Skeletal muscle tissue (tissue), 3 donors: ENCODE measurements at regions not wholly inside any gene's neighbourhood (a gene's known extent, or its start where the extent isn't known, plus 50 kb on each side); places are given as distances from the start of the nearest gene placed in this dataset.
"Not testable (repeated sequence)": the region's sequence is repeated elsewhere in the genome, so short reads cannot be mapped to it uniquely, and the experiment has no call there.

Experiments used
- H3K27ac ChIP-seq: one replicate; pipeline ENCODE4 v1.7.0; 2013; ENCODE audit warnings: mild to moderate bottlenecking, low read depth, low read length, inconsistent platforms
- H3K27me3 ChIP-seq, 3 donors: one replicate each; pipeline ENCODE4 v1.7.0; 2013; ENCODE audit warnings: low read length in 3 of 3; ENCODE audit not compliant: control insufficient read depth in 3 of 3, insufficient read depth in 3 of 3
- H3K36me3 ChIP-seq, 3 donors: one replicate each; pipeline ENCODE4 v1.7.0; 2013; ENCODE audit warnings: low read length in 3 of 3; ENCODE audit not compliant: control insufficient read depth in 3 of 3, insufficient read depth in 3 of 3
- H3K4me1 ChIP-seq, 3 donors: one replicate each; pipeline ENCODE4 v1.7.0; 2013; ENCODE audit warnings: low read length in 3 of 3, mild to moderate bottlenecking in 3 of 3; ENCODE audit not compliant: control insufficient read depth in 3 of 3, insufficient read depth in 3 of 3
- H3K4me3 ChIP-seq, 3 donors: one replicate each; pipeline ENCODE4 v1.7.0; 2013; ENCODE audit warnings: low read length in 3 of 3
- H3K9ac ChIP-seq, 3 donors: one replicate each; pipeline ENCODE4 v1.7.0; 2013; ENCODE audit warnings: low read length in 3 of 3, mild to moderate bottlenecking in 3 of 3, moderate library complexity in 2 of 3, low read depth in 1 of 3
- H3K9me3 ChIP-seq, 3 donors: one replicate each; pipeline ENCODE4 v1.7.0; 2013; ENCODE audit warnings: low read length in 3 of 3; ENCODE audit not compliant: control insufficient read depth in 3 of 3
- donor health status: Osteomylitis.

GRCh38 chr1:232168508-232168907, 461.4 kb downstream of the SIPA1L2 start:
- Histone ChIP-seq H3K9ac (no peak overlapping the region), H3K9me3 (no peaks in the 10 kb centered on the region), H3K27ac (no peak overlapping the region), H3K4me1 (no peaks in the 10 kb centered on the region), H3K4me3 (no peak overlapping the region), H3K27me3 (no peaks in the 10 kb centered on the region), H3K36me3 (no peaks in the 10 kb centered on the region)

DNA sequence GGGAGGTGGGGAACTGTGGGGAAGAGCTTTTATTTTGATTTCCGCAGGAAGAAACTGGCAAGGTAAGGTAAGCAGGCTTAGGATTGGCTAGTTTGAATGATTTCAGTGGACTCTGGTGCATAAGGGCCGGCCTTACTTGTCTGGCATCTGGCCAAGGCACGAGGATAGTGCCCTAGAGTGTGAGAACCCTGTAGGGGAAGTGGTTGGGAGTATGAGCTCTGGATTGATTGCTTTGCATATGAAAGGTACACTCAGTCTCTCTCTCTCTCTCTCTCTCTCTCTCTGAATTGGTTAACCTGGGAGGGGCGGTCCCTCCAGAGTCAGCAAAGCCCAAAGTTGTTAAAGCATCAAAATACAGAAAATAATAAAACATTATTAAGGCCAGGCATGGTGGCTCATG, 463.0 kb downstream of the SIPA1L2 start:
- Histone ChIP-seq H3K36me3 (no peaks in the 10 kb centered on the region), H3K4me1 (no peaks in the 10 kb centered on the region), H3K9ac (no peak overlapping the region), H3K4me3 (no peak overlapping the region), H3K9me3 (no peaks in the 10 kb centered on the region), H3K27ac (no peak overlapping the region), H3K27me3 (no peaks in the 10 kb centered on the region)

GRCh38 chr1:232164078-232164963, 465.6 kb downstream of the SIPA1L2 start:
- Histone ChIP-seq H3K4me3 (no peak overlapping the region), H3K27me3 (no peaks in the 10 kb centered on the region), H3K9ac (no peak overlapping the region), H3K9me3 (no peaks in the 10 kb centered on the region), H3K36me3 (no peaks in the 10 kb centered on the region), H3K27ac (no peak overlapping the region), H3K4me1 (no peaks in the 10 kb centered on the region)

DNA sequence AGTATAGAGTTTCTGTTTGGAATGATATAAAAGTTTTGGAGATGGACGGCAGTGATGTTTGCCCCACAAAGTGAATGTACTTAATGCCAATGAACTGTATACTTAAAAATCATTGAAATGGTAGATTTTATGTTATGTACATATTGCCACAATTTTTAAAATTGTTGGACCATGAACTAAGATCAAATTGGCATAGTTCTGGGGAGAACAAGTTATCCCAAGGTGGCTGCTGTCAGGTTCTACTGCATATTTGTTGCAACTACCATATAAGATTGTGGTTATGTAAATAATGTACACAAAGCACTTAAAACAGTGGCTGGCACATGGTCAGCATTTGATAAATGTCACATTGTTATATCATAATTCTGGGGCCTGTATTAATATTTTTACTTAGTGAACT, 466.4 kb downstream of the SIPA1L2 start:
- H3K4me1 ChIP-seq: no peaks in the 10 kb centered on the region
- no peaks in the 10 kb centered on the region for H3K36me3 ChIP-seq
- H3K9me3 ChIP-seq: no peaks in the 10 kb centered on the region
- no peaks in the 10 kb centered on the region for H3K27me3 ChIP-seq
- H3K9ac ChIP-seq: no peak overlapping the region
- no peak overlapping the region for H3K27ac ChIP-seq
- H3K4me3 ChIP-seq: no peak overlapping the region

DNA sequence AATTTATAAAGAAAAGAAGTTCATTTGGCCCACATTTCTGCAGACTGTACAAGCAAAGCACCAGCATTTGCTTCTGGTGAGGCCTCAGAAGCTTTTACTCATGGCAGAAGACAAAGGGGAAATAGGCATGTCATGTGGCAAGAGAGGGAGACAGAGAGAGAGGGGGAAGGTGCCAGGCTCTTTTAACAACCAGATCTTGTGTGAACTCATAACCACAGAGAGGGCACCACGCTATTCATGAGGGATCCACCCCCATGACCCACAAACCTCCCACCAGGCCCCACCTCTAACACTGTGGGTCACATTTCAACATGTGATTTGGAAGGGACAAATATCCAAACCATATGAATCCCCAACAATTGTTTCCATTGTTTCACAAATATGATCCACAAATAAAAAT, 467.9 kb downstream of the SIPA1L2 start:
- H3K9ac ChIP-seq: no peak overlapping the region
- H3K27ac ChIP-seq: no peak overlapping the region
- H3K36me3 ChIP-seq: no peaks in the 10 kb centered on the region
- no peaks in the 10 kb centered on the region for H3K27me3 ChIP-seq
- H3K9me3 ChIP-seq: no peaks in the 10 kb centered on the region
- H3K4me1 ChIP-seq: no peaks in the 10 kb centered on the region
- no peak overlapping the region for H3K4me3 ChIP-seq

GRCh38 chr1:232158558-232158957, 471.4 kb downstream of the SIPA1L2 start:
- H3K27ac ChIP-seq, H3K36me3 ChIP-seq, H3K4me1 ChIP-seq, H3K4me3 ChIP-seq, H3K27me3 ChIP-seq, H3K9me3 ChIP-seq, H3K9ac ChIP-seq: not testable (repeated sequence)

- H3K4me1 ChIP-seq, H3K27me3 ChIP-seq, H3K9me3 ChIP-seq, H3K36me3 ChIP-seq, H3K4me3 ChIP-seq, H3K27ac ChIP-seq, H3K9ac ChIP-seq: not testable (repeated sequence)
These were observed 473.9 kb downstream of the SIPA1L2 start for GRCh38 chr1:232156070-232156469.

DNA sequence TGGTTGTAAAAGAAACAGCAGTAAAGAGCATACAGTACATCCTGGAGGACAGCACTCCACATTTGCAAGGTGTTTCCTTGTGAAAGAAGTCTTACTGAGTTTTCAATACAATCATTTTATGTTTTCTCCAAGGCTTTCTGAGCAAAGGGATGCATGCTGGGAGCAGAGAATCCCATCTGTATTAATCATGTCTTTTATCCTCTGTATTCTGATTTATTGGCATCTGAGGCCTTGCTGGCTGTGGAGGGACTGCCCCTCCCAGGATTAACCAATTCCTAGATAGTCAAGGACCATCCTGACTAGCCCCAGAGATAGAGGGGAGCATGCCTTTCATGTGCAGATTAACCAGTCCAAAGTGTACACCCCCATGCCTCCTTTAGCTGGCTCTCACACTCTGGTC, 476.3 kb downstream of the SIPA1L2 start:
- no peak overlapping the region for H3K27ac ChIP-seq
- H3K4me1 ChIP-seq: no peaks in the 10 kb centered on the region
- H3K9me3 ChIP-seq: no peaks in the 10 kb centered on the region
- H3K4me3 ChIP-seq: no peak overlapping the region
- no peak overlapping the region for H3K9ac ChIP-seq
- no peaks in the 10 kb centered on the region for H3K27me3 ChIP-seq
- H3K36me3 ChIP-seq: no peaks in the 10 kb centered on the region

DNA sequence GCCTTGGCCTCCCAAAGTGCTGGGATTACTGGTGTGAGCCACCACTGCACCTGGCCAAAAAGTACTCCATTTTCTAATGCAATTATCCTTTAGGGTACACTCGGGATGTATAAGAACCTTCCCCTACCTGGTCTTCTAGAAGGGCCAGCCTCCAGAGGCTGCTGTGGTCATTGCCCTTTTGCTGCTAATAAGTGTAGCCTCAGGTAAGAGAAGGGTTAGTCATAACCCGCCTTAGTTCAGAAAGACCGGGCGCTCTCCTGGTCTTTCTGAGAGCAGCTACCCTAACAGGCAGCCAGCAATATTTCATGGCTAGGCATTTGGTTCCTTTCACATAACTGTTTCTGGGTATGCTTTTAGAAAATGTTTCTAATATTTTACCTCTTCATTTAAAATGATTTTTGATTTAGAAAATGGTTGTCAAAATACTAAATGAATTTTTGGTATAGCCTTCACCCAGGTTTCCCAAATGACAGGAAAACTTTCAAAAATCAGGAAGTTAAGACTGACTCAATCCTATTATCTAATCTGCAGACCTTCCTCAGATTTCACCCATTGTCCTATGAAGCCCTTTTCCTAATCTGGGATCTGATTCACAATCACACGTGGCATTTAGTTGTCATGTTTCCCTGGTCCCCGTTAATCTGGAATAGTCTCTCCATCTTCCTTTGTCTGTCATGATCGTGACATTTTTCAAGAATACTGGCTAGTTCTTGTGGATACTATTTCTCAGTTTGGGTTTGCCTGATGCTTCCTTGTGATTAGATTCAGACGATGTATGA, 479.0 kb downstream of the SIPA1L2 start:
- Histone ChIP-seq H3K27me3 (no peaks in the 10 kb centered on the region), H3K4me1 (no peaks in the 10 kb centered on the region), H3K4me3 (no peak overlapping the region), H3K9me3 (no peaks in the 10 kb centered on the region), H3K9ac (no peak overlapping the region), H3K27ac (no peak overlapping the region), H3K36me3 (no peaks in the 10 kb centered on the region)
